ENCODE measurements at regions not wholly inside any gene's neighbourhood (a gene's known extent, or its start where the extent isn't known, plus 50 kb on each side); places are given as distances from the start of the nearest gene placed in this dataset.

DNA sequence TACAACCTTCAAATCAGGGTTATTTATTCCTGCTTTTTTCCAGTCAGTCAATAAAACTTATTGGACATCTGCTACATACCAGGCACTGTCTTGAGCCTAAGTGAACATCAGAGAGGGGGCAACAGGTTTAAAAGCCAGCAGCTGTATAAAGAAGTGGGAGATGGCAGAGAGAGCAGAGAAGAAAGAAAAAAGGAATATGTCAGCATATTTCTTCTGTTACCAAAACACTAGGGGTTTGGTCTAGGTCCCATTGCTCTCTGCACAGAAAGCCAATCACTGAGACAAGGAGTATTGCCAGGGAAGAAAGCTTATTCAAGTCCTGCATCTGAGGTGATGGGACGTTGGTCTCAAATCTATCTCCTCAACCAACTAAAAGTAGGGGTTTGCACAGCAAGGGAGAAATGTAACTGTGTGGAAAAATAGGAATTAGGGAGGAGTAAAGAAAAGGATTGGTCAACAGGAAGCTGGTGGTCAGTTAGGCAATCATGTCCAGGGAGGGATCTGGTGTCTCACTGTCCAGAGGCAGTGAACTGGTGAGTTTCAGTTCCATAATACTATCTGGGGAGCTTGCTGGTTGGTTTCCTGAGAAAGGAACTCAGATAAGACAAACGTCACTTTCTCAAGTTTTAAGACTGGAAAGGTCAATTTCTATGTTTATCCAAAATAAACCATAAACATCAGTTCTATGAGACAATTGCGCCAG lies 107.5 kb downstream of the PHLDA1 start:
- H3K4me1 ChIP-seq (replicated peaks in 1 of 2; ENCODE audit: control insufficient read depth in 2 of 2, insufficient read depth in 2 of 2, low read length in 2 of 2), result no peaks in the 10 kb centered on the region; a peak in 1 of 5 replicates
- H3K27me3 ChIP-seq (ENCODE audit: control insufficient read depth in 2 of 2, insufficient read depth in 2 of 2, low read length in 2 of 2), result no peaks in the 10 kb centered on the region
- intact Hi-C loops (cut with micrococcal nuclease) (no loop called here), in situ Hi-C loops (cut with MboI) (no loop called here)
- no peaks in the 10 kb centered on the region for H3K79me2 ChIP-seq (ENCODE audit: control insufficient read depth, insufficient read depth, low read length)
- no peak for FAIRE-seq
- H3K9me3 ChIP-seq (replicated peaks; ENCODE audit: control insufficient read depth, insufficient read depth, low read depth, low read length), result peaks cover 7% of the 10 kb centered on the region
- H3K9me1 ChIP-seq (ENCODE audit: control insufficient read depth, insufficient read depth, low read length), result no peaks in the 10 kb centered on the region
- H2AFZ ChIP-seq (ENCODE audit: low read depth, low read length), result no peak overlapping the region
- DNase-seq (ENCODE audit: extremely low read depth in 1 of 4, low spot score in 3 of 4), result no peak
- H3K27ac ChIP-seq (ENCODE audit: extremely low read depth, low read depth, low read length), result no peak overlapping the region
- CTCF ChIA-PET (ENCODE audit: low intra/inter-chr PET ratio), result no interaction called here
- no peak for ATAC-seq
- POLR2A ChIA-PET, result no interaction called here
- H3K9ac ChIP-seq (ENCODE audit: insufficient read depth in 1 of 2, low read depth in 2 of 2, low read length in 2 of 2), result no peak overlapping the region
- no peaks in the 10 kb centered on the region for H4K20me1 ChIP-seq (replicated peaks; ENCODE audit: control insufficient read depth, insufficient read depth, low read length)
- H3K4me3 ChIP-seq, result no peak overlapping the region
- 30% methylated on average over 3 of the region's 3 CpGs for WGBS (ENCODE audit: insufficient coverage, low coverage, missing lambda C conversion rate)
- H3K4me2 ChIP-seq (ENCODE audit: insufficient read depth, low read length), result no peak overlapping the region
- no peaks in the 10 kb centered on the region for H3K36me3 ChIP-seq (ENCODE audit: control insufficient read depth, insufficient read depth, low read length)
- no TSS peak for BruUV-seq (replicated peaks)
- no peak for TF ChIP-seq RFX7 (CRISPR knock-in tag; IDR thresholded peaks at IDR 0.05)
- peak; percentile 66 for TF ChIP-seq MAFK (IDR thresholded peaks at IDR 0.05; ENCODE audit: low read length)
- 0 out of 2 replicates have a peak, but pooled peaks have one; percentile 11 for TF ChIP-seq CBX5 (IDR thresholded peaks at IDR 0.05; ENCODE audit: borderline replicate concordance, low read depth)
- peak; percentile 51 for TF ChIP-seq MAFF (IDR thresholded peaks at IDR 0.05; ENCODE audit: low read length)
- TF ChIP-seq MAFG (tag; conservative IDR thresholded peaks at IDR 0.05), result peak; percentile 36; the same call in 1 of the 2 replicates
- TF ChIP-seq CBX3 (IDR thresholded peaks at IDR 0.05; ENCODE audit: borderline replicate concordance in 1 of 2, low read length in 2 of 2), result peak in 1 of 2 experiments; percentile 74; a peak in 1 of 3 replicates
- no peak for TF ChIP-seq NCOA4 (IDR thresholded peaks at IDR 0.05; ENCODE audit: partially characterized antibody)
- peak in 1 of 2 experiments; percentile 55; a peak in 1 of 4 replicates for TF ChIP-seq TRIM24 (IDR thresholded peaks at IDR 0.05)
- no peak for TF ChIP-seq KHSRP (IDR thresholded peaks at IDR 0.05)
- TF ChIP-seq TRIM28 (IDR thresholded peaks at IDR 0.05), result 0 out of 2 replicates have a peak, but pooled peaks have one; percentile 48
- peak; percentile 69 for TF ChIP-seq C11orf30 (IDR thresholded peaks at IDR 0.05; ENCODE audit: low read depth)
- TF ChIP-seq ZNF316 (IDR thresholded peaks at IDR 0.05), result peak; percentile 76
